Type B pancreatic cell (in vitro differentiated cells): ENCODE measurements at regions not wholly inside any gene's neighbourhood (a gene's known extent, or its start where the extent isn't known, plus 50 kb on each side); places are given as distances from the start of the nearest gene placed in this dataset.
"Not testable (repeated sequence)": the region's sequence is repeated elsewhere in the genome, so short reads cannot be mapped to it uniquely, and the experiment has no call there.

Experiments used
- DNase-seq: peaks from one replicate; pipeline ENCODE4 v3.0.0; 2021; ENCODE audit warnings: mixed read lengths; ENCODE audit not compliant: unreplicated experiment; ENCODE audit errors: extremely low spot score
- H3K27ac Mint-ChIP-seq: 2 replicates; pipeline ENCODE4 v1.8.0; 2021; ENCODE audit warnings: mild to moderate bottlenecking, mixed read lengths
- H3K27me3 Mint-ChIP-seq: 2 replicates; pipeline ENCODE4 v1.8.0; 2021; ENCODE audit warnings: mixed read lengths
- H3K36me3 Mint-ChIP-seq: 2 replicates; pipeline ENCODE4 v1.8.0; 2021; ENCODE audit warnings: mixed read lengths
- H3K4me1 Mint-ChIP-seq: one replicate; pipeline ENCODE4 v1.8.0; 2021; ENCODE audit warnings: mixed read lengths; ENCODE audit not compliant: unreplicated experiment
- H3K4me3 Mint-ChIP-seq: 2 replicates; pipeline ENCODE4 v1.8.0; 2021; ENCODE audit warnings: mild to moderate bottlenecking, mixed read lengths
- H3K9me3 Mint-ChIP-seq: 2 replicates; pipeline ENCODE4 v1.8.0; 2021; ENCODE audit warnings: mixed read lengths
- CTCF ChIP-seq: fragments of 200-600 bp; sonication (generic); conservative IDR thresholded peaks from 2 replicates; pipeline ENCODE4 v1.5.0; 2021; ENCODE audit warnings: antibody characterized with exemption, mild to moderate bottlenecking

GRCh38 chr11:98417256-98417755 is 603.4 kb upstream of the CNTN5 start:
- no peak for TF ChIP-seq CTCF
- H3K27me3 Mint-ChIP-seq: no peaks in the 10 kb centered on the region
- no peaks in the 10 kb centered on the region for H3K36me3 Mint-ChIP-seq
- H3K9me3 Mint-ChIP-seq: peaks cover 4% of the 10 kb centered on the region
- DNase-seq: no peak
- H3K27ac Mint-ChIP-seq: no peak overlapping the region
- H3K4me1 Mint-ChIP-seq: no peaks in the 10 kb centered on the region
- no peak overlapping the region for H3K4me3 Mint-ChIP-seq

- Mint-ChIP-seq H3K36me3 (no peaks in the 10 kb centered on the region), H3K4me3 (no peak overlapping the region), H3K4me1 (no peaks in the 10 kb centered on the region), H3K27me3 (no peaks in the 10 kb centered on the region), H3K27ac (no peak overlapping the region), H3K9me3 (peaks cover 4% of the 10 kb centered on the region)
- DNase-seq: no peak
- no peak for TF ChIP-seq CTCF
Measured at GRCh38 chr11:98423933-98424332, 596.8 kb upstream of the CNTN5 start.

- not testable (repeated sequence) for H3K36me3 Mint-ChIP-seq, H3K4me3 Mint-ChIP-seq, H3K4me1 Mint-ChIP-seq, DNase-seq, H3K9me3 Mint-ChIP-seq, H3K27me3 Mint-ChIP-seq, H3K27ac Mint-ChIP-seq
Measured at GRCh38 chr11:98424773-98425172, 596.0 kb upstream of the CNTN5 start.

- no peak overlapping the region for H3K27ac Mint-ChIP-seq
Measured at GRCh38 chr11:98431463-98432359, 589.0 kb upstream of the CNTN5 start.

GRCh38 chr11:98434296-98434695 is 586.5 kb upstream of the CNTN5 start:
- no peaks in the 10 kb centered on the region for H3K27me3 Mint-ChIP-seq
- H3K36me3 Mint-ChIP-seq: no peaks in the 10 kb centered on the region
- no peak overlapping the region for H3K27ac Mint-ChIP-seq
- no peaks in the 10 kb centered on the region for H3K4me1 Mint-ChIP-seq
- DNase-seq: no peak
- H3K4me3 Mint-ChIP-seq: no peak overlapping the region
- no peak for TF ChIP-seq CTCF
- H3K9me3 Mint-ChIP-seq: no peaks in the 10 kb centered on the region

More at GRCh38 chr11:98431463-98432359, 589.0 kb upstream of the CNTN5 start:
- no peaks in the 10 kb centered on the region for H3K9me3 Mint-ChIP-seq
- DNase-seq: no peak
- no peaks in the 10 kb centered on the region for H3K36me3 Mint-ChIP-seq
- no peak overlapping the region for H3K4me3 Mint-ChIP-seq
- no peak for TF ChIP-seq CTCF
- H3K4me1 Mint-ChIP-seq: no peaks in the 10 kb centered on the region
- no peaks in the 10 kb centered on the region for H3K27me3 Mint-ChIP-seq

- no peak for TF ChIP-seq CTCF
- Mint-ChIP-seq H3K9me3 (no peaks in the 10 kb centered on the region), H3K36me3 (no peaks in the 10 kb centered on the region), H3K4me1 (no peaks in the 10 kb centered on the region), H3K27me3 (no peaks in the 10 kb centered on the region), H3K27ac (no peak overlapping the region), H3K4me3 (no peak overlapping the region)
- DNase-seq: no peak
Measured at GRCh38 chr11:98453378-98453777, 567.4 kb upstream of the CNTN5 start.
